ENCODE measurements at regions not wholly inside any gene's neighbourhood (a gene's known extent, or its start where the extent isn't known, plus 50 kb on each side); places are given as distances from the start of the nearest gene placed in this dataset.

DNA sequence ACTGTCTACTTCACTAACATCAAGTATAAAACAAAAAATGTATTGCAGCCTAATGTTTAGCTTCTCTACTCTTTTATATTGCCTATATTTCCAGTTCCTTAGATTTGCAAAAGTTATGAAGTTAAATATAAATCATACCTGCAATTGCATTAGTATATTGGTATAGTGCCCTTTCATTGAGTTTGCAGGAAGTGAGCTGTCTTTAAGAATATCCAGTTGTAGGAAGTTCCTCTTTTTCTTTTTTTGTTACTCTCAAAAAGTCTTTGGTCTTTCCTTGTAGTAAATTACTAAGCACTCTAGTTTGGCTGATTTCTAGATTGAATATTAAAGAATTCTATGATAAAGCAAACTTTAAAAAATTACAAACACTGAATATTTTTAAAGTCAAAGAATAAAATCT, 71.3 kb upstream of the FN1 start:
- TF ChIP-seq SMC3 (IDR thresholded peaks at IDR 0.05; ENCODE audit: low read depth, low read length) (no peak), RAD21 (IDR thresholded peaks at IDR 0.05; ENCODE audit: low read length) (no peak), ELF1 (IDR thresholded peaks at IDR 0.05) (no peak), EP300 (IDR thresholded peaks at IDR 0.05; ENCODE audit: borderline replicate concordance in 1 of 2, low read depth in 1 of 2, low read length in 1 of 2) (no peak), USF1 (IDR thresholded peaks at IDR 0.05; ENCODE audit: borderline replicate concordance, low read depth) (no peak), EZH2phosphoT487 (IDR thresholded peaks at IDR 0.05; ENCODE audit: borderline replicate concordance, low read depth) (no peak), POLR2AphosphoS5 (IDR thresholded peaks at IDR 0.05; ENCODE audit: low read depth, low read length) (no peak), RFX5 (IDR thresholded peaks at IDR 0.05; ENCODE audit: low read length) (no peak)
- TF ChIP-seq, protein P1, sequence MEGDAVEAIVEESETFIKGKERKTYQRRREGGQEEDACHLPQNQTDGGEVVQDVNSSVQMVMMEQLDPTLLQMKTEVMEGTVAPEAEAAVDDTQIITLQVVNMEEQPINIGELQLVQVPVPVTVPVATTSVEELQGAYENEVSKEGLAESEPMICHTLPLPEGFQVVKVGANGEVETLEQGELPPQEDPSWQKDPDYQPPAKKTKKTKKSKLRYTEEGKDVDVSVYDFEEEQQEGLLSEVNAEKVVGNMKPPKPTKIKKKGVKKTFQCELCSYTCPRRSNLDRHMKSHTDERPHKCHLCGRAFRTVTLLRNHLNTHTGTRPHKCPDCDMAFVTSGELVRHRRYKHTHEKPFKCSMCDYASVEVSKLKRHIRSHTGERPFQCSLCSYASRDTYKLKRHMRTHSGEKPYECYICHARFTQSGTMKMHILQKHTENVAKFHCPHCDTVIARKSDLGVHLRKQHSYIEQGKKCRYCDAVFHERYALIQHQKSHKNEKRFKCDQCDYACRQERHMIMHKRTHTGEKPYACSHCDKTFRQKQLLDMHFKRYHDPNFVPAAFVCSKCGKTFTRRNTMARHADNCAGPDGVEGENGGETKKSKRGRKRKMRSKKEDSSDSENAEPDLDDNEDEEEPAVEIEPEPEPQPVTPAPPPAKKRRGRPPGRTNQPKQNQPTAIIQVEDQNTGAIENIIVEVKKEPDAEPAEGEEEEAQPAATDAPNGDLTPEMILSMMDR (IDR thresholded peaks at IDR 0.05) = no peak

All from SK-N-SH (cell line).